ENCODE measurements at regions not wholly inside any gene's neighbourhood (a gene's known extent, or its start where the extent isn't known, plus 50 kb on each side); places are given as distances from the start of the nearest gene placed in this dataset.
"Not testable (repeated sequence)": the region's sequence is repeated elsewhere in the genome, so short reads cannot be mapped to it uniquely, and the experiment has no call there.

GRCh38 chr13:84697591-84697990 is 815.3 kb upstream of the SLITRK1 start:
- not testable (repeated sequence) for DNase-seq

DNA sequence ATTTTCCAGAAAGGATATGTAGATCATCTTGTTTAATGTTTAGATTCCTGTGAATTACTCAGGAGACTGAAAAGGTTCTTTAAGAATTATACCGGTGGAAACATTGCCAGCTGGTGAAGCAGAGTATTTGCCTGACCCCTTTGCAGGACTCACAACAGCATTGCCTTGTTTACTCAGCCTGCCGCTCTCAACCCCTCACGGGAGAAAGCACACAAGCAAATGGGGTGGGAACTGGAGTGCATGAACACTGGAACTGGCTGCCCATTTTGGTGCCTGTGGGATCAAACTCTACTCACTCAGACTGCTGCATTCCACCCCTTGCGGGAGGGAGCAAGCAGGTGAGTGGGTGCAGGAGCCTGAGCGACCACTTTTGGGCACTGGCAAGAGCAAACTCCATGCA is 804.7 kb upstream of the SLITRK1 start:
- DNase-seq: no peak

- DNase-seq: no peak
Observed at GRCh38 chr13:84686458-84686857, 804.2 kb upstream of the SLITRK1 start.

DNA sequence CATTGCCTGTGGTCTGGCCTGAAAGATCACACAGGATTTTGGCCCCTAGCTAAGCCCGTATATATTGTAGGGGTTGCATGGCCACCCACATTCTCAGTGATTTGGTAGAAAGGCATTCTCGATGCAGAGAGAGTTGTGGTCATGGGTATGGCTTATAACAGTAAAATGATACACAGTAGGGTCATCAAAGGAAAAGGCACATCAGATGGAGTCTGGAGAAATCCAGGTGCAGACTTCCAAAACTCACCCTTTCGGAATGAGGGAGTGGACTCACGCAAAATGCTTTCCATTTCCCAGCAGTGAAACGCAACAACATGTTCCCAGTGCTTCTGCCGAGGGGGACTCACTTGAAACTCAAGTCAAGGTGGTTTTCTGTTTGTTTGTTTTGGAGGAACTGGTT is 802.5 kb upstream of the SLITRK1 start:
- no peak for DNase-seq

GRCh38 chr13:84684048-84684662 is 801.9 kb upstream of the SLITRK1 start:
- DNase-seq: no peak

DNA sequence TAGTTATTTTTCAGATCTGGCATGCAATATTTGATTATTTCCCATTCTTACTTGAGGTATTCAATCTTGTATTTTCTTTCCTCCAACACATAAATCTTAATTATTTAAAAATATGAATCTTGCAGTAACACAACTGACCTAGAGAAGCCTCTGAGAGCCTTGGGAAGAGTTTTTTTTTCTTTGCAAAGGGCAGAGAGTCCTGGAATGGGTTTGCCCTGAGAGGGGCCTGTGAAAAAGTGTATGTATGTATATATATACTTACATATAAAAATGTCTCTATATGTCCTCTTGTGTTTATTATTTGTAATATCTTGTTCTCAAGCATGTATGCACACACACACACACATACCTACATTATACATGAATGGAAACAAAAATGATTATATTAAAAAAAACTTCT is 801.2 kb upstream of the SLITRK1 start:
- DNase-seq: no peak

DNA sequence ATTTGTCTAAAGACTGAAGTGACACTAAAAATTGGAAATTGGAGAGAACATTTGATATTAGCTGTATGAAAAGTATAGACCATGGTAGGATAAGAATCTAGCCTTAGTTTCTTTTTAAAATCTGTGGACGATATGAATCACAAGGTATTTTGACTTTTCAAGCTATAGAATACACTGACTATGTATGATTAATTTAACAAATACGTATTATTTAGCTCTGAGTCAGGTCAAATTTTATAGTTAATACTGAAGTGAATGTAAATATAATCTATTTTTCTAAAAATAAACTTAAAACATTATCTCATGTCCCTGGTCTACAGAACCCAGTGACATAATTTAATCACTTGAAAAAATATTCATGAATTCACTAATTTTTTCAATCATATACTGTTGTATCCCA is 795.6 kb upstream of the SLITRK1 start:
- no peak for DNase-seq

- DNase-seq: no peak
Observed at GRCh38 chr13:84672616-84673015, 790.3 kb upstream of the SLITRK1 start.

- no peak for DNase-seq
Observed at GRCh38 chr13:84670245-84670644, 788.0 kb upstream of the SLITRK1 start.

- no peak for DNase-seq
Observed at GRCh38 chr13:84668637-84669036, 786.4 kb upstream of the SLITRK1 start.

- no peak for DNase-seq
Observed at GRCh38 chr13:84662491-84662890, 780.2 kb upstream of the SLITRK1 start.

- DNase-seq: no peak
Observed at GRCh38 chr13:84661718-84662117, 779.4 kb upstream of the SLITRK1 start.

DNA sequence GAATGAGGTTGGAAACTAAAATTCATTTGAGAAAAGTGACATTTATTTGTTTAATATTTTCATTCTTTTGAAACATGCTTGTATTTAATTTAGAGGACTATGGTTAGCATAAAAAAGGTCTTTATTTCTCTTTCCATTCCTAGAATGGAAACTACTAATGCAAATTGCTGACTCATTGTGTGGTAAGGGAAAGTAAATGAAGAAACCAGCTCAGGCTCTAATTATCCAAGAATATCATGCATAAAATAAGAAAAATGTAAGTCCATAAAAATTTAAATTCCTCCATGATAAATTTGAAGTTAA is 777.0 kb upstream of the SLITRK1 start:
- DNase-seq: no peak

- no peak for DNase-seq
Observed at GRCh38 chr13:84658491-84659358, 776.5 kb upstream of the SLITRK1 start.

GRCh38 chr13:84655677-84656076 is 773.4 kb upstream of the SLITRK1 start:
- no peak for DNase-seq

DNA sequence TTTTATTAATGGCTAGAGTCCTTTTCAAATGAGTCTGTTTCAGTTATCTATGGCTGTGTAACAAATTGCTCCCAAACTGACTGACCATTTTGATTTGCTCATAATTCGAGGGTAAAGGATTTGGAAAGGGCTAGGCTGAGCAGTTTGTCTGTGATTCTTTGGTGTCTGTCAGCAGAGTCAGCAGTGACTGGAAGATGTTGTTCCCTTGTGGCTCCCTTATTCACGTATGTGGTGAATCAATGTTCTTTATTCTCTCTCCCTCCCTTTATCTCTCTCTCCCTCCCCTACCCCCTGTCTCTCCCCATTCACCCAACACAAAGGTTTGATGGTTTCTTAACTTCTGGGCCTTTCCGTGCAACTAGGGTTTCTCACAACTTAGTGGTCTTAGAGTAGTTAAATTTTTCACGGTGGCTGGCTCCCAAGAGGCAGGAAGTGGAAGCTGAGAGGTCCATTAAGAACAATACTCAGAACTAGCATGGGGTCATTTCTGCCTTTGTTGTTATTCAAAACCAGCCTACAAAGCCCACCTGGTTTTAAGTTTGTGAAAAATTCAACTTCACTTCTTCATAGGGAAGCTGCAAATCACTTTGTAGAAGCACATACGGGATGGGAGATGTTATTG is 772.5 kb upstream of the SLITRK1 start:
- DNase-seq: no peak

DNA sequence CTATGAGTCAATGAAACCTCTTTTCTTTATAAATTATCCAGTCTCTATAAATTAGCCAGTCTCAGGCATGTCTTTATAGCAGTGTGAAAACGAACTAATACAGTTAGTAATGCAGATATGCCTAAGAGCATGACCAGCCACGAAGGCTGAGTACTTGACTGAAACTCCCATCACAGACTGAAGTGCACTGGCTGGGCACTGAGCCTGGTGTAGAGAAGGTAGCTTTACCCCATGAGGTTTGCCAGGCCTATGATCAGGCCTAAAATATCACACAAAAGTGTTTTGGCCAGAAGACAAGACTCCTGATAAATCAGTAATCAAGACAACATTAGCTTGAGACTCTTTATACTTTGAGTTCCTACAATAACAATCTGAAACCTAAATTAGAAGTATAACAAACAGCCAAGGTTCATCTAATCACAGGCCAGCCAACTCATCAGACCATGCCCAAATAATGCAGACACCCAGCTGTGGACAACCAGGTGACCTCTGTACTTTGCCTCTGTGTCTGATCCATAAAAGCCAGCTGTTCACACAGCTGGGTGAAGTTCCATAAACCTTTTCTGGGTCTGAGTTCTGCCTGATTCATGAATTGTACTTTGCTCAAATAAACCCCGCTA is 771.8 kb upstream of the SLITRK1 start:
- DNase-seq: no peak

GRCh38 chr13:84651705-84652104 is 769.4 kb upstream of the SLITRK1 start:
- no peak for DNase-seq

GRCh38 chr13:84651288-84651687 is 769.0 kb upstream of the SLITRK1 start:
- peak; percentile 64 for DNase-seq

DNA sequence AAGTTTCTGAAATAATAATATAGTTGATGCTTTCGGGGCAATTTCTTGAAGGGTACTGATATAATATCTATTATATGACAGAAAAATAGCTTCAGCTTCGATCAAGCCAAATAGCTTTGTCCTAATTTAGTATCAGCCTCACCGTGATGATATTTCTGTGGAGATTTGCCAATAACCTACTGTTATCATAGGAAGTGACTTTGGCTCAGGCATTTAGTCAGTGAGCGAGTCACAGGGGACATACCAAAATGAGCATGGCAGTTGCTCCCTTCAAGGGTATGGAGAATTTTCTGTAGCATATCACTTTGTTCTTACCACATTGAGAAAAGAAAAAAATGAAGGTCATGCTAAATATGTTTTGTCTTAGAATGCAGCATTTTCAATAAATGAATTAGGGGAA is 767.6 kb upstream of the SLITRK1 start:
- no peak for DNase-seq

DNA sequence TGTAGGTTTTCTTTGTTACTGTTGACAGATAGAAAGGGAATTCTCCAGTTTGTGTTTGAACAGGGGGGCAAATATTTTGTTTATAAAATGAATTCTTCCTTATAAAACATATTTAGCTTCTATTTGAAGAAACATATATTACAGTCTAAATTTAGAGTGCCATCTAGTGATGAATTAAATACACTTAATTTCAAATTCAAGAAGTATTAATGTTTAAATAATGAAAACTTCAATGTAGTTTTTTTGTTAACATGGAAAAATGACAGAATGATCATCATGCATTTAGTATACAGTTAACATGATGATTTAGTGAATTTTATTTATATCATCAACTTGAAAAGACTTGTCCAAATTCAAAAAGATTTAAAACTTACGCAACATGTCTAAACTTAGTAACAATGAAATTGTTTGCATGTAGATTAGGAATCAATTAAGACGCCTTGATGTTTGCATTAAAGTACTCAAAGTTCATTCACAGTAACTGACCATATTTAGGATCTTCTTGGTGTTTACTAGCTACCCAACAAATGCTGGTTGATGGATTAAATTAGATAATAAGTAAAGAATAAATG is 765.9 kb upstream of the SLITRK1 start:
- no peak for DNase-seq

DNA sequence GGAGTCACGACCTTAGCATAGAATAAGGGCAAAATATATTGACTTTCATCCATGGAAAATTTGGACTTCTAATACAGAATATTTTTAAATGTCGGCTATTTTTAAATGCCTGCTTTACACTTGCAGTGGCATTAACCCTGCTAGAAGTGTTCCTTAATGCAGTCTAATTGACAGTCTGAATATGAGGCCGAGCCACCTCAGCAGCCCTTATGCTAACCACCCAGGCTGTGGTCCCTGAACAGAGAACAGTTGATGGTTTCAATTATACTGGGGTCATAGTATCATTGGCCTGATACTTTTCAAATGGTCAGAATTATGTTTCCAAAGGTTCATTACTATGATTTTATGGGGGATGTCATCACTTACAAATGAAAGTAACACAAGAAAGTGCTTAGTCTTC is 764.7 kb upstream of the SLITRK1 start:
- no peak for DNase-seq

DNA sequence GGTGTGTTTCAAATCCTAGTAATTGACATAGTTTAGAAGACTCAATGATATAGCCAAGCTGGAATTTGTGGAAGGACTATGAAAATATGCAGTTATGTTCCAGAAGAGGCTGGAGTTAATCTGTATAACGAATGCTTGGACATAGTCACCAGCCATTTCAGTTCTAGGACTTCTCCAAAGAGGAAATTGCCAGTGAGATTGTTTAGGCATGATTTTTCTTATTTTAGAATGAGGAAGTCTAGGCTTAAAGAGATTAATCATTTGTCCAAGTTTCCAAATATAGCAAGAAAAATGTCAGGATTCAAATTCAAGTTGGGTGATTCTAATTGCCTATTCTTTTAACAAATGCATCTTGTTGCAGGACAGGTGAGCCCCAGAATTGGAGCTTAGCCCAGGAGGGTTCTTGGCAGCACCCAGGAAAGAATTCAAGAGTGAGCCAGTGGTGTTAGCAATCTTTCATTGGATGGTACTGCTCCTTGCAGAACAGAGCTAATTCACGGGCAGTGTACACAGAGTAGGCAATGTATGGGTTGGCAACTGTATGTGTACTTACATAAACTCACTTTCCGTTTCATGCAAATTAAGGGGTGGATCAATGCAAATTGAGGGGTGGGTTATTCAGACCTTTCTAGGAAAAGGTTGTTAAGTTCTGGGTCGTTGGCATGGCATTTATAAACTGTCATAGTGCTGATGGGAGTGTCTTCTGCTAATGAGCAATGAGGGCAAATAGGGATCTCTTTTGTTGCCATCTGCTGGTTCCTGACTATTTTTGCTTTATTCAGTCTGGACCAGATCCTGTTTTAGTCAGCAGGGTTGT is 763.1 kb upstream of the SLITRK1 start:
- DNase-seq: no peak
